ENCODE measurements at regions not wholly inside any gene's neighbourhood (a gene's known extent, or its start where the extent isn't known, plus 50 kb on each side); places are given as distances from the start of the nearest gene placed in this dataset.

- no peak overlapping the region for H3K4me3 ChIP-seq (IDR thresholded peaks at IDR 0.05; ENCODE audit: insufficient read depth, low read depth, low read length)
- no peak overlapping the region for H3K27ac ChIP-seq
- peaks cover 10% of the 10 kb centered on the region for H3K4me1 ChIP-seq (ENCODE audit: low read depth, poor library complexity, severe bottlenecking)
- no peak overlapping the region for H3K4me2 ChIP-seq
- H3K27me3 ChIP-seq (ENCODE audit: insufficient read depth, low read depth): peaks cover 28% of the 10 kb centered on the region; the same call in 1 of the 2 replicates
- no peak overlapping the region for H3K9ac ChIP-seq
- TF ChIP-seq CTCF (conservative IDR thresholded peaks at IDR 0.05; ENCODE audit: low read depth, low read length): no peak
- H2AFZ ChIP-seq (ENCODE audit: low read depth): no peak overlapping the region
- no peaks in the 10 kb centered on the region for H4K20me1 ChIP-seq (ENCODE audit: insufficient read depth)
- no peaks in the 10 kb centered on the region for H3K79me2 ChIP-seq (ENCODE audit: insufficient read depth, low read depth)
- H3K36me3 ChIP-seq (ENCODE audit: insufficient read depth): no peaks in the 10 kb centered on the region
These were observed 480.9 kb downstream of the MTRR start for GRCh38 chr5:8349855-8350254.

GRCh38 chr5:8350644-8351339, 481.8 kb downstream of the MTRR start:
- Histone ChIP-seq H3K9ac (no peak overlapping the region), H3K36me3 (ENCODE audit: insufficient read depth) (no peaks in the 10 kb centered on the region)

GRCh38 chr5:8355981-8356380, 487.0 kb downstream of the MTRR start:
- Histone ChIP-seq H3K79me2 (ENCODE audit: insufficient read depth, low read depth) (no peaks in the 10 kb centered on the region), H3K27me3 (ENCODE audit: insufficient read depth, low read depth) (peaks cover 3% of the 10 kb centered on the region; the same call in 1 of the 2 replicates), H3K9ac (no peak overlapping the region), H3K27ac (no peak overlapping the region), H4K20me1 (ENCODE audit: insufficient read depth) (no peaks in the 10 kb centered on the region), H3K4me1 (ENCODE audit: low read depth, poor library complexity, severe bottlenecking) (no peaks in the 10 kb centered on the region), H2AFZ (ENCODE audit: low read depth) (no peak overlapping the region), H3K4me3 (IDR thresholded peaks at IDR 0.05; ENCODE audit: insufficient read depth, low read depth, low read length) (no peak overlapping the region), H3K4me2 (no peak overlapping the region), H3K36me3 (ENCODE audit: insufficient read depth) (no peaks in the 10 kb centered on the region)
- TF ChIP-seq CTCF (conservative IDR thresholded peaks at IDR 0.05; ENCODE audit: low read depth, low read length): no peak

More at GRCh38 chr5:8350644-8351339, 481.8 kb downstream of the MTRR start:
- Histone ChIP-seq H4K20me1 (ENCODE audit: insufficient read depth) (no peaks in the 10 kb centered on the region), H3K27me3 (ENCODE audit: insufficient read depth, low read depth) (peaks cover 28% of the 10 kb centered on the region; the same call in 1 of the 2 replicates), H2AFZ (ENCODE audit: low read depth) (no peak overlapping the region), H3K4me2 (no peak overlapping the region), H3K4me1 (ENCODE audit: low read depth, poor library complexity, severe bottlenecking) (peaks cover 10% of the 10 kb centered on the region), H3K4me3 (IDR thresholded peaks at IDR 0.05; ENCODE audit: insufficient read depth, low read depth, low read length) (no peak overlapping the region), H3K79me2 (ENCODE audit: insufficient read depth, low read depth) (no peaks in the 10 kb centered on the region), H3K27ac (no peak overlapping the region)
- TF ChIP-seq CTCF (conservative IDR thresholded peaks at IDR 0.05; ENCODE audit: low read depth, low read length): no peak

GRCh38 chr5:8360012-8360411, 491.1 kb downstream of the MTRR start:
- no peak overlapping the region for H3K27ac ChIP-seq
- no peaks in the 10 kb centered on the region for H3K4me1 ChIP-seq (ENCODE audit: low read depth, poor library complexity, severe bottlenecking)
- TF ChIP-seq CTCF (conservative IDR thresholded peaks at IDR 0.05; ENCODE audit: low read depth, low read length): no peak
- H3K4me3 ChIP-seq (IDR thresholded peaks at IDR 0.05; ENCODE audit: insufficient read depth, low read depth, low read length): no peak overlapping the region
- H3K27me3 ChIP-seq (ENCODE audit: insufficient read depth, low read depth): no peaks in the 10 kb centered on the region
- no peaks in the 10 kb centered on the region for H3K79me2 ChIP-seq (ENCODE audit: insufficient read depth, low read depth)
- no peak overlapping the region for H3K4me2 ChIP-seq
- no peak overlapping the region for H3K9ac ChIP-seq
- no peaks in the 10 kb centered on the region for H3K36me3 ChIP-seq (ENCODE audit: insufficient read depth)
- no peaks in the 10 kb centered on the region for H4K20me1 ChIP-seq (ENCODE audit: insufficient read depth)
- H2AFZ ChIP-seq (ENCODE audit: low read depth): no peak overlapping the region

Data from KMS-11 (cell line).